CD1c-positive myeloid dendritic cell (primary cell): ENCODE measurements at regions not wholly inside any gene's neighbourhood (a gene's known extent, or its start where the extent isn't known, plus 50 kb on each side); places are given as distances from the start of the nearest gene placed in this dataset.

Source experiments
- DNase-seq: peaks from one replicate; pipeline ENCODE4 v3.0.0-alpha.2; 2016; ENCODE audit errors: extremely low spot score

- DNase-seq: no peak
These were observed 161.3 kb upstream of the LMNTD1 start for GRCh38 chr12:25714198-25714984.

- no peak for DNase-seq
These were observed 162.0 kb upstream of the LMNTD1 start for GRCh38 chr12:25715102-25715501.

- DNase-seq: no peak
These were observed 163.8 kb upstream of the LMNTD1 start for GRCh38 chr12:25716842-25717241.

GRCh38 chr12:25717552-25717951 lies 164.5 kb upstream of the LMNTD1 start:
- DNase-seq: no peak

GRCh38 chr12:25718081-25718731 lies 165.1 kb upstream of the LMNTD1 start:
- no peak for DNase-seq

- no peak for DNase-seq
These were observed 166.4 kb upstream of the LMNTD1 start for GRCh38 chr12:25719505-25719904.

- no peak for DNase-seq
These were observed 170.3 kb upstream of the LMNTD1 start for GRCh38 chr12:25723336-25723735.

- no peak for DNase-seq
These were observed 170.9 kb upstream of the LMNTD1 start for GRCh38 chr12:25723921-25724491.

- DNase-seq: no peak
These were observed 172.4 kb upstream of the LMNTD1 start for GRCh38 chr12:25725470-25725869.

GRCh38 chr12:25725931-25726330 lies 172.8 kb upstream of the LMNTD1 start:
- DNase-seq: no peak

GRCh38 chr12:25728056-25728595 lies 175.0 kb upstream of the LMNTD1 start:
- no peak for DNase-seq

GRCh38 chr12:25730489-25731349 lies 177.6 kb upstream of the LMNTD1 start:
- DNase-seq: no peak

- DNase-seq: no peak
These were observed 180.5 kb upstream of the LMNTD1 start for GRCh38 chr12:25733541-25733940.

- DNase-seq: no peak
These were observed 181.6 kb upstream of the LMNTD1 start for GRCh38 chr12:25734529-25735180.

GRCh38 chr12:25740617-25741016 lies 187.5 kb upstream of the LMNTD1 start:
- DNase-seq: no peak

GRCh38 chr12:25741917-25742316 lies 188.8 kb upstream of the LMNTD1 start:
- no peak for DNase-seq

GRCh38 chr12:25743679-25744215 lies 190.7 kb upstream of the LMNTD1 start:
- no peak for DNase-seq

- no peak for DNase-seq
These were observed 191.2 kb upstream of the LMNTD1 start for GRCh38 chr12:25744313-25744712.

GRCh38 chr12:25745281-25745680 lies 192.2 kb upstream of the LMNTD1 start:
- DNase-seq: no peak

GRCh38 chr12:25746131-25746530 lies 193.0 kb upstream of the LMNTD1 start:
- DNase-seq: no peak

GRCh38 chr12:25752710-25753309 lies 199.7 kb upstream of the LMNTD1 start:
- DNase-seq: no peak
